ENCODE measurements at regions not wholly inside any gene's neighbourhood (a gene's known extent, or its start where the extent isn't known, plus 50 kb on each side); places are given as distances from the start of the nearest gene placed in this dataset.
"Not testable (repeated sequence)": the region's sequence is repeated elsewhere in the genome, so short reads cannot be mapped to it uniquely, and the experiment has no call there.

GRCh38 chr10:43861966-43862751, 213.5 kb upstream of the ZNF32 start:
- no peak for DNase-seq

- DNase-seq = no peak
Observed at GRCh38 chr10:43859016-43859525, 210.4 kb upstream of the ZNF32 start.

GRCh38 chr10:43857931-43858315, 209.2 kb upstream of the ZNF32 start:
- no peak for DNase-seq

GRCh38 chr10:43857206-43857930, 208.7 kb upstream of the ZNF32 start:
- DNase-seq = no peak

- no peak for DNase-seq
Observed at GRCh38 chr10:43856299-43856698, 207.6 kb upstream of the ZNF32 start.

- no peak for DNase-seq
Observed at GRCh38 chr10:43855667-43856210, 207.1 kb upstream of the ZNF32 start.

- no peak for DNase-seq
Observed at GRCh38 chr10:43854007-43854406, 205.3 kb upstream of the ZNF32 start.

- no peak for DNase-seq
Observed at GRCh38 chr10:43853369-43853768, 204.7 kb upstream of the ZNF32 start.

GRCh38 chr10:43852644-43853214, 204.0 kb upstream of the ZNF32 start:
- DNase-seq = no peak

- no peak for DNase-seq
Observed at GRCh38 chr10:43852149-43852548, 203.5 kb upstream of the ZNF32 start.

- DNase-seq = no peak
Observed at GRCh38 chr10:43851030-43851429, 202.3 kb upstream of the ZNF32 start.

GRCh38 chr10:43849551-43849950, 200.9 kb upstream of the ZNF32 start:
- no peak for DNase-seq

GRCh38 chr10:43846968-43847367, 198.3 kb upstream of the ZNF32 start:
- DNase-seq = no peak

- no peak for DNase-seq
Observed at GRCh38 chr10:43846187-43846680, 197.6 kb upstream of the ZNF32 start.

- DNase-seq = no peak
Observed at GRCh38 chr10:43845121-43845520, 196.4 kb upstream of the ZNF32 start.

- DNase-seq = no peak
Observed at GRCh38 chr10:43844221-43844620, 195.5 kb upstream of the ZNF32 start.

GRCh38 chr10:43843321-43844101, 194.8 kb upstream of the ZNF32 start:
- no peak for DNase-seq

- DNase-seq = no peak
Observed at GRCh38 chr10:43842496-43842895, 193.8 kb upstream of the ZNF32 start.

- DNase-seq = no peak
Observed at GRCh38 chr10:43842072-43842471, 193.4 kb upstream of the ZNF32 start.

GRCh38 chr10:43839973-43840372, 191.3 kb upstream of the ZNF32 start:
- DNase-seq = no peak

GRCh38 chr10:43834751-43835150, 186.1 kb upstream of the ZNF32 start:
- not testable (repeated sequence) for DNase-seq

GRCh38 chr10:43827853-43828252, 179.2 kb upstream of the ZNF32 start:
- DNase-seq = no peak

- no peak for DNase-seq
Observed at GRCh38 chr10:43825984-43826383, 177.3 kb upstream of the ZNF32 start.
